OCI-LY1 (cell line): ENCODE measurements at regions not wholly inside any gene's neighbourhood (a gene's known extent, or its start where the extent isn't known, plus 50 kb on each side); places are given as distances from the start of the nearest gene placed in this dataset.

Experiments used
- EZH2 ChIP-seq: fragments of 200-600 bp; sonication (generic), shearing (Covaris generic); IDR thresholded peaks from 2 replicates; pipeline ENCODE4 v1.8.0; 2017; ENCODE audit warnings: borderline replicate concordance, mixed run types, mild to moderate bottlenecking, antibody characterized with exemption, low read length, moderate library complexity, mixed read lengths
- TF ChIP-seq, protein P1 (sequence below): fragments of 200-600 bp; sonication (generic), shearing (Covaris generic); IDR thresholded peaks from 2 replicates; pipeline ENCODE4 v1.5.1; 2017; ENCODE audit warnings: mild to moderate bottlenecking, antibody characterized with exemption, low read length, moderate library complexity, mixed read lengths

DNA sequence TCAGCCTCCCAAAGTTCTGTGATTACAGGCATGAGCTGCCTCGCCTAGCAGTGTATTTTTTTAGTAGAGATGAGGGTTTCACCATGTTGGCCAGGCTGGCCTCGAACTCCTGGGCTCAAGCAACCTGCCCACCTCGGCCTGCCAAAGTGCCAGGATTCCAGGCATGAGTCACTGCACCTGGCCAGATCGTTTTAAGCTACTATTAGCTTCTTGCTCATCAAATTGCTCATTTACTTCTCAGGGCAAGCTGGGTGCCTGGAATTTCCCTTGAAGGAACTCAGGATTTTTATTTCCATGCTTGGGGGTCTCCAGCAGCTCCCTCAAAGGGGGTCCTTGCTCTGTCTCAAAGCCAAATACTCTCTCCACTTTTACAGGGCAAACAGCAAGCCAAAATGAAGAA, 798.0 kb upstream of the AUTS2 start:
- TF ChIP-seq, protein P1, sequence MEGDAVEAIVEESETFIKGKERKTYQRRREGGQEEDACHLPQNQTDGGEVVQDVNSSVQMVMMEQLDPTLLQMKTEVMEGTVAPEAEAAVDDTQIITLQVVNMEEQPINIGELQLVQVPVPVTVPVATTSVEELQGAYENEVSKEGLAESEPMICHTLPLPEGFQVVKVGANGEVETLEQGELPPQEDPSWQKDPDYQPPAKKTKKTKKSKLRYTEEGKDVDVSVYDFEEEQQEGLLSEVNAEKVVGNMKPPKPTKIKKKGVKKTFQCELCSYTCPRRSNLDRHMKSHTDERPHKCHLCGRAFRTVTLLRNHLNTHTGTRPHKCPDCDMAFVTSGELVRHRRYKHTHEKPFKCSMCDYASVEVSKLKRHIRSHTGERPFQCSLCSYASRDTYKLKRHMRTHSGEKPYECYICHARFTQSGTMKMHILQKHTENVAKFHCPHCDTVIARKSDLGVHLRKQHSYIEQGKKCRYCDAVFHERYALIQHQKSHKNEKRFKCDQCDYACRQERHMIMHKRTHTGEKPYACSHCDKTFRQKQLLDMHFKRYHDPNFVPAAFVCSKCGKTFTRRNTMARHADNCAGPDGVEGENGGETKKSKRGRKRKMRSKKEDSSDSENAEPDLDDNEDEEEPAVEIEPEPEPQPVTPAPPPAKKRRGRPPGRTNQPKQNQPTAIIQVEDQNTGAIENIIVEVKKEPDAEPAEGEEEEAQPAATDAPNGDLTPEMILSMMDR = no peak
- TF ChIP-seq EZH2 = no peak
